Ramos (cell line): ENCODE measurements at regions not wholly inside any gene's neighbourhood (a gene's known extent, or its start where the extent isn't known, plus 50 kb on each side); places are given as distances from the start of the nearest gene placed in this dataset.

Experiments used
- in situ Hi-C: fragments of 300-500 bp; cut with MboI; formaldehyde crosslinking; loops from one replicate; pipeline ENCODE4 v1.14.3; 2022; ENCODE audit warnings: low sequenced_read_pairs; ENCODE audit not compliant: unreplicated experiment

GRCh38 chr14:97719931-97720330, 922.7 kb downstream of the VRK1 start:
- in situ Hi-C loops: no loop called here

- in situ Hi-C loops: no loop called here
These were observed 926.2 kb downstream of the VRK1 start for GRCh38 chr14:97723351-97723750.

- in situ Hi-C loops: no loop called here
These were observed 926.6 kb downstream of the VRK1 start for GRCh38 chr14:97723819-97724218.

- in situ Hi-C loops: no loop called here
These were observed 927.1 kb downstream of the VRK1 start for GRCh38 chr14:97724265-97724731.

GRCh38 chr14:97726676-97727075, 929.5 kb downstream of the VRK1 start:
- in situ Hi-C loops: no loop called here

GRCh38 chr14:97730706-97731105, 933.5 kb downstream of the VRK1 start:
- in situ Hi-C loops: no loop called here

- in situ Hi-C loops: no loop called here
These were observed 934.6 kb downstream of the VRK1 start for GRCh38 chr14:97731800-97732199.

- in situ Hi-C loops: no loop called here
These were observed 950.1 kb downstream of the VRK1 start for GRCh38 chr14:97747316-97747715.

GRCh38 chr14:97748616-97749015, 951.4 kb downstream of the VRK1 start:
- in situ Hi-C loops: no loop called here

- in situ Hi-C loops: no loop called here
These were observed 960.3 kb downstream of the VRK1 start for GRCh38 chr14:97757491-97757890.

GRCh38 chr14:97760050-97760449, 962.9 kb downstream of the VRK1 start:
- in situ Hi-C loops: no loop called here

- in situ Hi-C loops: no loop called here
These were observed 965.2 kb downstream of the VRK1 start for GRCh38 chr14:97762386-97762785.

GRCh38 chr14:97771340-97772045, 974.3 kb downstream of the VRK1 start:
- in situ Hi-C loops: no loop called here

- in situ Hi-C loops: no loop called here
These were observed 976.4 kb downstream of the VRK1 start for GRCh38 chr14:97773598-97773997.

- in situ Hi-C loops: no loop called here
These were observed 979.8 kb downstream of the VRK1 start for GRCh38 chr14:97776890-97777558.

- in situ Hi-C loops: no loop called here
These were observed 980.6 kb downstream of the VRK1 start for GRCh38 chr14:97777622-97778355.

GRCh38 chr14:97779140-97779539, 982.0 kb downstream of the VRK1 start:
- in situ Hi-C loops: no loop called here

GRCh38 chr14:97780804-97781203, 983.6 kb downstream of the VRK1 start:
- in situ Hi-C loops: no loop called here

GRCh38 chr14:97781961-97782360, 984.8 kb downstream of the VRK1 start:
- in situ Hi-C loops: no loop called here

GRCh38 chr14:97782871-97783414, 985.8 kb downstream of the VRK1 start:
- in situ Hi-C loops: no loop called here

GRCh38 chr14:97785495-97785894, 988.3 kb downstream of the VRK1 start:
- in situ Hi-C loops: no loop called here
